ENCODE measurements at regions not wholly inside any gene's neighbourhood (a gene's known extent, or its start where the extent isn't known, plus 50 kb on each side); places are given as distances from the start of the nearest gene placed in this dataset.

GRCh38 chr2:207258263-207258991 is 92.7 kb upstream of the KLF7 start (continued):
- TF ChIP-seq ZBTB33 (IDR thresholded peaks at IDR 0.05; ENCODE audit: borderline replicate concordance, low read depth) (0 out of 2 replicates have a peak, but pooled peaks have one; percentile 46), TEAD4 (IDR thresholded peaks at IDR 0.05; ENCODE audit: borderline replicate concordance, insufficient read depth) (peak; percentile 64), REST (IDR thresholded peaks at IDR 0.05; ENCODE audit: low read depth, low read length) (no peak), RAD21 (IDR thresholded peaks at IDR 0.05; ENCODE audit: low read length) (no peak), GABPA (IDR thresholded peaks at IDR 0.05; ENCODE audit: low read depth) (no peak), SIN3A (IDR thresholded peaks at IDR 0.05; ENCODE audit: borderline replicate concordance, low read depth, low read length) (no peak)

GRCh38 chr2:207260021-207260420 is 94.3 kb upstream of the KLF7 start:
- H3K27ac ChIP-seq (ENCODE audit: low read depth in 2 of 2, low read length in 1 of 2), result peak overlapping the region in 1 of 2 experiments; percentile 97; a peak in 2 of 4 replicates
- no peaks in the 10 kb centered on the region for H3K36me3 ChIP-seq (replicated peaks in 1 of 2; ENCODE audit: control insufficient read depth in 1 of 2, insufficient read depth in 2 of 2, low read length in 1 of 2)
- 81% methylated on average over 2 of the region's 2 CpGs for WGBS (ENCODE audit: low lambda C conversion rate)
- CTCF ChIA-PET, result interaction anchor here (1.2 kb wide), 1 partner anchor 11 kb away, joined by 4 read pairs; no protein-coding TSS in a partner anchor
- H3K4me1 ChIP-seq (ENCODE audit: control insufficient read depth in 1 of 2, insufficient read depth in 2 of 2, low read depth in 1 of 2, low read length in 1 of 2), result peaks cover 41 to 47% of the 10 kb centered on the region in 2 experiments
- 0 out of 2 replicates have a peak overlapping the region, but pooled peaks have one; percentile 71 for H3K4me2 ChIP-seq
- peaks cover 27% of the 10 kb centered on the region for H3F3A ChIP-seq (replicated peaks; ENCODE audit: insufficient read depth)
- H3K9ac ChIP-seq, result no peak overlapping the region
- H3K4me3 ChIP-seq (ENCODE audit: low read depth in 2 of 2, low read length in 1 of 2), result no peak overlapping the region
- no peaks in the 10 kb centered on the region for H3K9me2 ChIP-seq
- DNase-seq, result no peak
- H2AFZ ChIP-seq (ENCODE audit: low read depth), result peak overlapping the region; percentile 49; the same call in 1 of the 2 replicates
- POLR2A ChIA-PET, result no interaction called here
- H4K20me1 ChIP-seq (ENCODE audit: insufficient read depth), result no peaks in the 10 kb centered on the region
- no peaks in the 10 kb centered on the region for H3K27me3 ChIP-seq (ENCODE audit: insufficient read depth)
- H3K79me2 ChIP-seq (ENCODE audit: insufficient read depth), result no peaks in the 10 kb centered on the region
- no peaks in the 10 kb centered on the region for H3K9me3 ChIP-seq
- TF ChIP-seq PBX3 (IDR thresholded peaks at IDR 0.05), result no peak
- no peak for TF ChIP-seq RAD21 (IDR thresholded peaks at IDR 0.05; ENCODE audit: low read length)
- TF ChIP-seq FOSL2 (IDR thresholded peaks at IDR 0.05; ENCODE audit: borderline replicate concordance, low read depth), result no peak
- TF ChIP-seq RCOR1 (IDR thresholded peaks at IDR 0.05; ENCODE audit: low read length), result no peak
- TF ChIP-seq MEF2A (IDR thresholded peaks at IDR 0.05; ENCODE audit: borderline replicate concordance, low read depth), result no peak
- no peak for TF ChIP-seq MAX (IDR thresholded peaks at IDR 0.05; ENCODE audit: low read depth)
- TF ChIP-seq NFIC (IDR thresholded peaks at IDR 0.05; ENCODE audit: borderline replicate concordance), result no peak
- TF ChIP-seq SIN3A (IDR thresholded peaks at IDR 0.05; ENCODE audit: borderline replicate concordance, low read depth, low read length), result no peak
- no peak for TF ChIP-seq REST (IDR thresholded peaks at IDR 0.05; ENCODE audit: low read depth, low read length)
- TF ChIP-seq YY1 (IDR thresholded peaks at IDR 0.05; ENCODE audit: low read depth), result no peak
- TF ChIP-seq JUND (IDR thresholded peaks at IDR 0.05), result no peak
- TF ChIP-seq FOXM1 (IDR thresholded peaks at IDR 0.05; ENCODE audit: low read depth), result no peak
- TF ChIP-seq EP300 (IDR thresholded peaks at IDR 0.05; ENCODE audit: borderline replicate concordance in 1 of 2, low read depth in 1 of 2, low read length in 1 of 2), result no peak
- TF ChIP-seq NRF1 (IDR thresholded peaks at IDR 0.05; ENCODE audit: low read depth, low read length), result no peak
- no peak for TF ChIP-seq USF1 (IDR thresholded peaks at IDR 0.05; ENCODE audit: borderline replicate concordance, low read depth)
- TF ChIP-seq TEAD4 (IDR thresholded peaks at IDR 0.05; ENCODE audit: borderline replicate concordance, insufficient read depth), result no peak
